ENCODE measurements at regions not wholly inside any gene's neighbourhood (a gene's known extent, or its start where the extent isn't known, plus 50 kb on each side); places are given as distances from the start of the nearest gene placed in this dataset.

DNA sequence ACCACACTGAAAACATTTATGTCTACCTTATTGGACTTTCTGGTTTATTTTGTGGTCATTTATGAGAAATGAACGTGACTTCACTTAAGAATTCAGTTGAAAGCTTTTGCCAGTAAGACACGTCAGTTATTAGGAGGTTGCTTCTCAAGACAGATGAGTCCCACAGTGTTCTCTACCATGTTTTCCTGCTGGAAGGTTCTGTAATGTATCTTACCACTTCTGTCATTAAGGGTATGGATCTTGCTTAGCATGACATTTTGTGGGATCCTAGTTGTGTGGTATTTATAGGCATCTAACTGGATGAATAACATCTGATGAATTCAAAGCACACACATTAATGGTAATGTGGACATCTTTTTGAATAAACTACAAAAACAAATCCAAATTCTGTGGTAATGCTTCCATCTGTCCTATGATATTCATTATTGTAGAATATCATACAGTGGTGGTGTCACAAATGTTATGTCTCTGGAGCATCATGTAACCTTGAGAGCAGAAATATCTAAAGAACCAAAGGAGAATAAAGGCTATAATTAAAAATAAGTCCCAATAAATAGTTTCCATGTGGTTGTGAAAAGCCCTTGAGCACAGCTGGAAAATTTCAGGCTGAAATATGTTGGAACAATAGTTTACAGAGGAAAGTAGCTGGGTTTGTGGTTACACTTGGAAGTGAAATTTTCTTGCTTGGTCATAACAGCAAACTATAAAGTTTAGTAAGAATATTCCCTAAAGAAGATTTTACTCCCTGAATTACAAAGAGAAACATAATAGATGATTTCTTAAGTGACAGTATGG is 61.5 kb downstream of the C3orf38 start:
- ChIA-PET POLR2A (ENCODE audit: unreplicated experiment) (no interaction called here), CTCF (no interaction called here)
- Histone ChIP-seq H2BK120ac (ENCODE audit: low read depth, low read length) (no peak overlapping the region), H2BK5ac (ENCODE audit: low read depth, low read length, poor library complexity, severe bottlenecking) (no peak overlapping the region), H3K18ac (ENCODE audit: low read depth, low read length) (no peak overlapping the region), H3K4me1 (ENCODE audit: control insufficient read depth, insufficient read depth, low read length) (no peaks in the 10 kb centered on the region), H4K5ac (ENCODE audit: low read depth, low read length) (no peak overlapping the region), H4K91ac (ENCODE audit: insufficient read depth, low read depth, low read length) (no peak overlapping the region), H3K27ac (ENCODE audit: insufficient read depth, low read length) (no peak overlapping the region), H4K20me1 (ENCODE audit: insufficient read depth, low read length) (no peaks in the 10 kb centered on the region), H2BK20ac (ENCODE audit: low read depth, low read length) (no peak overlapping the region), H2BK15ac (ENCODE audit: low read depth, low read length) (no peak overlapping the region), H3K9ac (ENCODE audit: low read depth, low read length) (no peak overlapping the region), H3K4me2 (ENCODE audit: low read depth, low read length) (no peak overlapping the region), H3K9me3 (ENCODE audit: control insufficient read depth, insufficient read depth, low read length) (no peaks in the 10 kb centered on the region), H3K27me3 (ENCODE audit: control insufficient read depth, insufficient read depth, low read length) (no peaks in the 10 kb centered on the region), H3K23ac (ENCODE audit: low read depth, low read length) (no peak overlapping the region), H4K8ac (ENCODE audit: low read depth in 2 of 2, low read length in 2 of 2) (no peak overlapping the region), H3K4ac (ENCODE audit: low read depth, low read length) (no peak overlapping the region), H2AFZ (replicated peaks; ENCODE audit: low read length, poor library complexity) (no peak overlapping the region), H3K56ac (ENCODE audit: extremely low read depth, insufficient read depth, low read length) (no peak overlapping the region), H2AK9ac (replicated peaks; ENCODE audit: low read depth, low read length, poor library complexity) (no peak overlapping the region), H3K14ac (replicated peaks; ENCODE audit: low read depth, low read length) (no peak overlapping the region), H3K79me1 (ENCODE audit: low read depth in 1 of 2, low read length in 2 of 2) (no peaks in the 10 kb centered on the region), H3K9me1 (ENCODE audit: insufficient read depth, low read length) (no peaks in the 10 kb centered on the region), H3K4me3 (ENCODE audit: insufficient read depth, low read depth, low read length) (no peak overlapping the region), H2AK5ac (ENCODE audit: low read depth, low read length) (no peak overlapping the region), H3K36me3 (ENCODE audit: control insufficient read depth, insufficient read depth, low read length) (no peaks in the 10 kb centered on the region)
- TF ChIP-seq CEBPB (IDR thresholded peaks at IDR 0.05; ENCODE audit: low read depth, low read length): no peak
- intact Hi-C loops (cut with micrococcal nuclease) (no loop called here), dilution Hi-C loops (cut with HindIII; ENCODE audit: low sequenced_read_pairs, unreplicated experiment) (no loop called here), in situ Hi-C loops (cut with MboI; ENCODE audit: low sequenced_read_pairs) (loop anchor here (25.0 kb wide), 1 partner anchor 1651 kb away; no protein-coding TSS in a partner anchor)
- BruUV-seq (replicated peaks): no TSS peak
- no CpG with 5 or more reads among the region's 2 CpGs for WGBS, 2 experiments (ENCODE audit: extremely low coverage in 2 of 2, insufficient read length in 1 of 2)
- no peak for ATAC-seq (ENCODE audit: low read depth)
- DNase-seq: no peak

Data from IMR-90 (cell line).